IMR-90 (cell line): ENCODE measurements at regions not wholly inside any gene's neighbourhood (a gene's known extent, or its start where the extent isn't known, plus 50 kb on each side); places are given as distances from the start of the nearest gene placed in this dataset.

Source experiments
- ATAC-seq: fragments of 200-7000 bp; cut with Tn5 transposase; 2 replicates; pipeline ENCODE4 v1.9.1; 2020; ENCODE audit warnings: low read depth, mild to moderate bottlenecking, moderate library complexity
- BruUV-seq: library from RNA; stranded (reverse); fragments of 400-500 nt; replicated peaks from 2 replicates; lab custom pipeline; 2021; lab: Mats Ljungman, UMichigan
- CTCF ChIA-PET: fragments of 300-600 bp; formaldehyde crosslinking; extraction: SDS; loops from one replicate; lab custom pipeline; 2021; ENCODE audit warnings: antibody characterized with exemption; lab: Yijun Ruan, JAX
- POLR2A ChIA-PET: fragments of 300-600 bp; sonication (Branson Sonifier 250); formaldehyde crosslinking; loops from one replicate; lab custom pipeline; 2022; ENCODE audit warnings: antibody characterized with exemption; ENCODE audit not compliant: unreplicated experiment; lab: Charles Lee
- DNase-seq: peaks from one replicate; pipeline ENCODE4 v3.0.0; 2013
- H2AFZ ChIP-seq: replicated peaks from 2 replicates; pipeline ENCODE3; 2013; ENCODE audit warnings: low read length, mild to moderate bottlenecking; ENCODE audit not compliant: poor library complexity
- H2AK5ac ChIP-seq: 2 replicates; pipeline ENCODE4 v1.6.1; 2013; ENCODE audit warnings: low read depth, low read length, inconsistent platforms
- H2AK9ac ChIP-seq: replicated peaks from 2 replicates; pipeline ENCODE3; 2013; ENCODE audit warnings: mild to moderate bottlenecking, low read depth, low read length, moderate library complexity; ENCODE audit not compliant: poor library complexity
- H2BK120ac ChIP-seq: 2 replicates; pipeline ENCODE4 v1.6.1; 2013; ENCODE audit warnings: low read depth, low read length, inconsistent platforms
- H2BK15ac ChIP-seq: 3 replicates; pipeline ENCODE4 v1.6.1; 2013; ENCODE audit warnings: low read depth, low read length, inconsistent platforms
- H2BK20ac ChIP-seq: 2 replicates; pipeline ENCODE4 v1.6.1; 2013; ENCODE audit warnings: low read depth, mild to moderate bottlenecking, inconsistent platforms, low read length, moderate library complexity
- H2BK5ac ChIP-seq: 2 replicates; pipeline ENCODE4 v1.6.1; 2013; ENCODE audit warnings: mild to moderate bottlenecking, low read depth, low read length, inconsistent platforms; ENCODE audit not compliant: poor library complexity, severe bottlenecking
- H3K14ac ChIP-seq: replicated peaks from 2 replicates; pipeline ENCODE4 v1.6.1; 2013; ENCODE audit warnings: low read depth, low read length, inconsistent platforms
- H3K18ac ChIP-seq: 2 replicates; pipeline ENCODE4 v1.6.1; 2013; ENCODE audit warnings: low read depth, low read length, control low read depth
- H3K23ac ChIP-seq: 2 replicates; pipeline ENCODE4 v1.6.1; 2013; ENCODE audit warnings: low read depth, low read length, inconsistent platforms
- H3K27ac ChIP-seq: 2 replicates; pipeline ENCODE4 v1.5.1; 2013; ENCODE audit warnings: mild to moderate bottlenecking, control low read depth, low read length; ENCODE audit not compliant: insufficient read depth
- H3K27me3 ChIP-seq: 2 replicates; pipeline ENCODE4 v1.6.1; 2013; ENCODE audit warnings: low read length; ENCODE audit not compliant: control insufficient read depth, insufficient read depth
- H3K36me3 ChIP-seq: 2 replicates; pipeline ENCODE4 v1.6.1; 2013; ENCODE audit warnings: low read length, mixed read lengths; ENCODE audit not compliant: control insufficient read depth, insufficient read depth
- H3K4ac ChIP-seq: 2 replicates; pipeline ENCODE4 v1.6.1; 2013; ENCODE audit warnings: low read depth, low read length, inconsistent platforms
- H3K4me1 ChIP-seq: 2 replicates; pipeline ENCODE4 v1.6.1; 2013; ENCODE audit warnings: low read length, mixed read lengths; ENCODE audit not compliant: control insufficient read depth, insufficient read depth
- H3K4me2 ChIP-seq: 2 replicates; pipeline ENCODE4 v1.6.1; 2013; ENCODE audit warnings: low read depth, mild to moderate bottlenecking, control low read depth, low read length, moderate library complexity
- H3K4me3 ChIP-seq: 2 replicates; pipeline ENCODE4 v1.5.1; 2013; ENCODE audit warnings: low read depth, mild to moderate bottlenecking, control low read depth, low read length, moderate library complexity; ENCODE audit not compliant: insufficient read depth
- H3K56ac ChIP-seq: 2 replicates; pipeline ENCODE4 v1.6.1; 2013; ENCODE audit warnings: low read length, inconsistent platforms; ENCODE audit not compliant: insufficient read depth; ENCODE audit errors: extremely low read depth
- H3K79me1 ChIP-seq, 2 experiments: 2 replicates each; pipeline ENCODE4 v1.6.1; 2013; ENCODE audit warnings: low read length in 2 of 2, inconsistent platforms in 1 of 2, low read depth in 1 of 2
- H3K9ac ChIP-seq: 2 replicates; pipeline ENCODE4 v1.6.1; 2013; ENCODE audit warnings: low read depth, low read length, control low read depth
- H3K9me1 ChIP-seq: 2 replicates; pipeline ENCODE4 v1.6.1; 2013; ENCODE audit warnings: low read length, inconsistent platforms; ENCODE audit not compliant: insufficient read depth
- H3K9me3 ChIP-seq: 2 replicates; pipeline ENCODE4 v1.6.1; 2013; ENCODE audit warnings: low read length; ENCODE audit not compliant: control insufficient read depth, insufficient read depth
- H4K20me1 ChIP-seq: 2 replicates; pipeline ENCODE4 v1.6.1; 2013; ENCODE audit warnings: low read length, inconsistent platforms; ENCODE audit not compliant: insufficient read depth
- H4K5ac ChIP-seq: 2 replicates; pipeline ENCODE4 v1.6.1; 2013; ENCODE audit warnings: mild to moderate bottlenecking, low read depth, low read length, control low read depth
- H4K8ac ChIP-seq, 2 experiments: 2 replicates each; pipeline ENCODE4 v1.6.1; 2013; ENCODE audit warnings: low read depth in 2 of 2, low read length in 2 of 2, control low read depth in 1 of 2, inconsistent platforms in 1 of 2
- H4K91ac ChIP-seq: 2 replicates; pipeline ENCODE4 v1.6.1; 2013; ENCODE audit warnings: low read depth, low read length, inconsistent platforms; ENCODE audit not compliant: insufficient read depth
- BHLHE40 ChIP-seq: fragments of 150-350 bp; IDR thresholded peaks from 2 replicates; pipeline ENCODE4 v1.6.1; 2016; ENCODE audit warnings: mild to moderate bottlenecking, low read depth, low read length
- CEBPB ChIP-seq: IDR thresholded peaks from 2 replicates; pipeline ENCODE4 v1.6.1; 2012; ENCODE audit warnings: low read depth, low read length, improper control_type of control experiment
- CHD1 ChIP-seq: IDR thresholded peaks from 2 replicates; pipeline ENCODE4 v1.6.1; 2012; ENCODE audit warnings: low read depth, low read length, improper control_type of control experiment
- FOS ChIP-seq: fragments of 150-350 bp; IDR thresholded peaks from 2 replicates; pipeline ENCODE4 v1.6.1; 2016; ENCODE audit warnings: low read depth, low read length
- MAFK ChIP-seq: IDR thresholded peaks from 2 replicates; pipeline ENCODE4 v1.6.1; 2012; ENCODE audit warnings: low read depth, low read length, improper control_type of control experiment
- NFE2L2 ChIP-seq: fragments of 150-350 bp; IDR thresholded peaks from 2 replicates; pipeline ENCODE4 v1.6.1; 2016; ENCODE audit warnings: low read depth, mild to moderate bottlenecking, low read length
- RAD21 ChIP-seq: IDR thresholded peaks from 2 replicates; pipeline ENCODE4 v1.6.1; 2012; ENCODE audit warnings: low read length, improper control_type of control experiment
- RFX5 ChIP-seq: IDR thresholded peaks from 2 replicates; pipeline ENCODE4 v1.8.0; 2012; ENCODE audit warnings: low read depth, mild to moderate bottlenecking, low read length, moderate library complexity
- SMC3 ChIP-seq: fragments of 150-350 bp; IDR thresholded peaks from 2 replicates; pipeline ENCODE4 v1.6.1; 2016; ENCODE audit warnings: low read depth, mild to moderate bottlenecking, antibody characterized with exemption, low read length, moderate library complexity
- WGBS, 2 experiments: methylation state at CpG; one replicate each; pipeline versions ENCODE4 v1.1.5 to v1.1.7; 2013; ENCODE audit warnings: missing lambda C conversion rate in 2 of 2; ENCODE audit not compliant: insufficient read length in 1 of 2; ENCODE audit errors: extremely low coverage in 2 of 2; 5-methylcytosine and 5-hydroxymethylcytosine counted together
- dilution Hi-C: fragments of 300-500 bp; cut with HindIII; formaldehyde crosslinking; loops from one replicate; pipeline ENCODE4 v1.14.3; 2018; ENCODE audit warnings: low sequenced_read_pairs; ENCODE audit not compliant: unreplicated experiment
- in situ Hi-C: fragments of 300-500 bp; cut with MboI; formaldehyde crosslinking; loops from 3 replicates; pipeline ENCODE4 v1.14.3; 2019; ENCODE audit warnings: low sequenced_read_pairs, inconsistent platforms, mixed read lengths
- intact Hi-C: fragments of 100-400 bp; cut with micrococcal nuclease; formaldehyde crosslinking; loops from 2 replicates; pipeline ENCODE4 v1.10.0; 2022
- TF ChIP-seq, protein P1 (sequence below): conservative IDR thresholded peaks from 2 replicates; pipeline ENCODE4 v1.5.1; 2012; ENCODE audit warnings: mild to moderate bottlenecking, low read depth, low read length, improper control_type of control experiment
- TF ChIP-seq, protein P2 (sequence below): fragments of 150-350 bp; IDR thresholded peaks from 2 replicates; pipeline ENCODE4 v1.6.1; 2016; ENCODE audit warnings: low read depth, mild to moderate bottlenecking, low read length, moderate library complexity, borderline replicate concordance
- TF ChIP-seq, protein P3 (sequence below): fragments of 150-350 bp; IDR thresholded peaks from 2 replicates; pipeline ENCODE4 v1.6.1; 2017; ENCODE audit warnings: mild to moderate bottlenecking, antibody characterized with exemption, low read length, low read depth

DNA sequence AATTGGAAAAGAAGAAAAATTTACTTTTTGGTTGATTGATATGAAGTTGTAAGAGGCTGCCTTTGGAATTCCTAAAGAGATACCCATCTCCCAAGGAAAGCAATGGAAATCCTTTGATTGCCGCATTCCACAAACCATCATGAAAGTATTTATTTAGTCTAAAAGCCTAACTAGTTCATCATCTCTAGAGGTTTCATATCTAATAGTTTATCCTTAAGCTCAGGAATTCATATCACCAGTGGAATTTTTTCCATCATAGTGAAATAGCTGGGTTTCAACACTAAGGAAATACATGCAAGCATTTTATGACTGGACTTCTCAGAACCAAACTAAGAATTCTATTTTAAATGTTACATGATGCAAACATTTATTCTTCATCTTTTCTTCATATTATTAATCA lies 144.9 kb downstream of the FBXO8 start:
- Histone ChIP-seq H3K4me1 (no peaks in the 10 kb centered on the region), H3K9me1 (no peaks in the 10 kb centered on the region), H3K27ac (no peak overlapping the region), H3K14ac (no peak overlapping the region), H2BK5ac (no peak overlapping the region), H3K9ac (no peak overlapping the region), H3K36me3 (no peaks in the 10 kb centered on the region), H3K4ac (no peak overlapping the region), H3K9me3 (no peaks in the 10 kb centered on the region), H3K27me3 (no peaks in the 10 kb centered on the region), H4K5ac (no peak overlapping the region), H2AFZ (no peak overlapping the region), H2AK5ac (no peak overlapping the region), H4K20me1 (no peaks in the 10 kb centered on the region), H3K56ac (no peak overlapping the region), H3K18ac (no peak overlapping the region), H2BK15ac (no peak overlapping the region), H2AK9ac (no peak overlapping the region), H4K91ac (no peak overlapping the region), H4K8ac (no peak overlapping the region), H2BK20ac (no peak overlapping the region), H3K23ac (no peak overlapping the region), H3K79me1 (no peaks in the 10 kb centered on the region), H3K4me3 (no peak overlapping the region), H2BK120ac (no peak overlapping the region), H3K4me2 (no peak overlapping the region)
- ChIA-PET POLR2A (no interaction called here), CTCF (no interaction called here)
- no CpG with 5 or more reads among the region's 1 CpG for whole genome bisulfite sequencing, 2 experiments
- ATAC-seq (no peak), DNase-seq (no peak)
- TF ChIP-seq NFE2L2: no peak
- no peak for TF ChIP-seq SMC3
- TF ChIP-seq RFX5: no peak
- TF ChIP-seq MAFK: no peak
- TF ChIP-seq, protein P1, sequence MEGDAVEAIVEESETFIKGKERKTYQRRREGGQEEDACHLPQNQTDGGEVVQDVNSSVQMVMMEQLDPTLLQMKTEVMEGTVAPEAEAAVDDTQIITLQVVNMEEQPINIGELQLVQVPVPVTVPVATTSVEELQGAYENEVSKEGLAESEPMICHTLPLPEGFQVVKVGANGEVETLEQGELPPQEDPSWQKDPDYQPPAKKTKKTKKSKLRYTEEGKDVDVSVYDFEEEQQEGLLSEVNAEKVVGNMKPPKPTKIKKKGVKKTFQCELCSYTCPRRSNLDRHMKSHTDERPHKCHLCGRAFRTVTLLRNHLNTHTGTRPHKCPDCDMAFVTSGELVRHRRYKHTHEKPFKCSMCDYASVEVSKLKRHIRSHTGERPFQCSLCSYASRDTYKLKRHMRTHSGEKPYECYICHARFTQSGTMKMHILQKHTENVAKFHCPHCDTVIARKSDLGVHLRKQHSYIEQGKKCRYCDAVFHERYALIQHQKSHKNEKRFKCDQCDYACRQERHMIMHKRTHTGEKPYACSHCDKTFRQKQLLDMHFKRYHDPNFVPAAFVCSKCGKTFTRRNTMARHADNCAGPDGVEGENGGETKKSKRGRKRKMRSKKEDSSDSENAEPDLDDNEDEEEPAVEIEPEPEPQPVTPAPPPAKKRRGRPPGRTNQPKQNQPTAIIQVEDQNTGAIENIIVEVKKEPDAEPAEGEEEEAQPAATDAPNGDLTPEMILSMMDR: no peak
- TF ChIP-seq, protein P2, sequence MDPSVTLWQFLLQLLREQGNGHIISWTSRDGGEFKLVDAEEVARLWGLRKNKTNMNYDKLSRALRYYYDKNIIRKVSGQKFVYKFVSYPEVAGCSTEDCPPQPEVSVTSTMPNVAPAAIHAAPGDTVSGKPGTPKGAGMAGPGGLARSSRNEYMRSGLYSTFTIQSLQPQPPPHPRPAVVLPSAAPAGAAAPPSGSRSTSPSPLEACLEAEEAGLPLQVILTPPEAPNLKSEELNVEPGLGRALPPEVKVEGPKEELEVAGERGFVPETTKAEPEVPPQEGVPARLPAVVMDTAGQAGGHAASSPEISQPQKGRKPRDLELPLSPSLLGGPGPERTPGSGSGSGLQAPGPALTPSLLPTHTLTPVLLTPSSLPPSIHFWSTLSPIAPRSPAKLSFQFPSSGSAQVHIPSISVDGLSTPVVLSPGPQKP: no peak
- no peak for TF ChIP-seq BHLHE40
- TF ChIP-seq RAD21: no peak
- no peak for TF ChIP-seq FOS
- no peak for TF ChIP-seq CEBPB
- TF ChIP-seq, protein P3, sequence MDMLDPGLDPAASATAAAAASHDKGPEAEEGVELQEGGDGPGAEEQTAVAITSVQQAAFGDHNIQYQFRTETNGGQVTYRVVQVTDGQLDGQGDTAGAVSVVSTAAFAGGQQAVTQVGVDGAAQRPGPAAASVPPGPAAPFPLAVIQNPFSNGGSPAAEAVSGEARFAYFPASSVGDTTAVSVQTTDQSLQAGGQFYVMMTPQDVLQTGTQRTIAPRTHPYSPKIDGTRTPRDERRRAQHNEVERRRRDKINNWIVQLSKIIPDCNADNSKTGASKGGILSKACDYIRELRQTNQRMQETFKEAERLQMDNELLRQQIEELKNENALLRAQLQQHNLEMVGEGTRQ: no peak
- no peak for TF ChIP-seq CHD1
- no TSS peak for BruUV-seq
- dilution Hi-C loops (no loop called here), in situ Hi-C loops (no loop called here), intact Hi-C loops (no loop called here)
